GM18861 (cell line): ENCODE measurements at regions not wholly inside any gene's neighbourhood (a gene's known extent, or its start where the extent isn't known, plus 50 kb on each side); places are given as distances from the start of the nearest gene placed in this dataset.
"Not testable (repeated sequence)": the region's sequence is repeated elsewhere in the genome, so short reads cannot be mapped to it uniquely, and the experiment has no call there.

Experiments used
- ATAC-seq: cut with Tn5 transposase; IDR thresholded peaks from one replicate; pipeline ENCODE4 v1.9.1; 2021; ENCODE audit not compliant: unreplicated experiment

DNA sequence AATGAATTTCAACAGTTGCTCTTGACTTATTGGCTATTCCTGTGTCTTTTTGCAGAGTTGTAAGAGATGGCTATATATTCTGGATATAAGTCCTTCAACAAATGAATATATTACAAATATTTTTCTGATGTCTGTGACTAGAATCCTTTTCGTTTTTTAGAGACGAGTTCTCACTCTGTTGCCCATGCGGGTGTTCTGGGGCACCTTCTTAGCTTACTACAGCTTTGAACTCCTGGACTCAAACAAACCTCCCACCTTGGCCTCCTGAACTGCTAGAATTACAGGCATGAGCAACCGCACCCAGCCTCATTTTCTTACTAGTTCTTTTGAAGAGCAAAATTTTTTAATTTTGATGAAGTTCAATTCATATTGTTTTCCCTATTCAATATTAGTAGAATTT lies 287.8 kb downstream of the LIG4 start:
- no peak for ATAC-seq

- not testable (repeated sequence) for ATAC-seq
These were observed 288.8 kb downstream of the LIG4 start for GRCh38 chr13:107926515-107926914.

DNA sequence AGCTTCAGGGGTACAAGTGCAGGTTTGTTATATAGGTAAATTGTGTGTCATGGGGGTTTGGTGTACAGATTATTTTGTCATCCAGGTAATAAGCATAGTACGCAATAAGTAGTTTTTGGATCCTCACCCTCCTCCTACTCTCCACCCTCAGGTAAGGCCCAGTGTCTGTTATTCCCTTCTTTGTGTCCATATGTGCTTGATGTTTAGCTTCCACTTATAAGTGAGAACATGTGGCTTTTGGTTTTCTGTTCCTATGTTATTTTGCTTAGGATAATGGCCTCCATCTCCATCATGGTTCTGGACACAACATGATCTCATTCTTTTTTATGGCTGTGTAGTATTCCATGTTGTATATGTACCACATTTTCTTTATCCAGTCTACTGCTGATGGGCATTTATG lies 298.4 kb downstream of the LIG4 start:
- not testable (repeated sequence) for ATAC-seq

GRCh38 chr13:107912745-107913144 lies 302.6 kb downstream of the LIG4 start:
- no peak for ATAC-seq

GRCh38 chr13:107907065-107907805 lies 308.1 kb downstream of the LIG4 start:
- ATAC-seq = no peak

DNA sequence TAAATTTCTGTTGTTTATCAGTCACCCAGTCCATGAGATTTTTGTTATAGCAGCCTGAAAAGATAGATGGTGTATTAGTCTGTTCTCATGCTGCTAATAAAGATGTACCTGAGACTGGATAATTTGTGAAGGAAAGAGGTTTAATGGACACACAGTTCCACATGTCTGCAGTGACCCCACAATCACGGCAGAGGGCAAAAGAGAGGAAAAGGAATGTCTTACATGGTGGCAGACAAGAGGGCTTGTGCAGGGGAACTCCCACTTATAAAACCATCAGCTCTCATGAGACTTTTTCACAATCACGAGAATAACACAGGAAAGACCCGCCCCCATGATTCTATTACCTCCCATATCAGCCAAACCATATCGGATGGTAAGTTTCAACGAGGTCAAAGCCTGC lies 309.2 kb downstream of the LIG4 start:
- ATAC-seq = no peak

- no peak for ATAC-seq
These were observed 313.3 kb downstream of the LIG4 start for GRCh38 chr13:107901996-107902562.

GRCh38 chr13:107901230-107901629 lies 314.1 kb downstream of the LIG4 start:
- no peak for ATAC-seq

DNA sequence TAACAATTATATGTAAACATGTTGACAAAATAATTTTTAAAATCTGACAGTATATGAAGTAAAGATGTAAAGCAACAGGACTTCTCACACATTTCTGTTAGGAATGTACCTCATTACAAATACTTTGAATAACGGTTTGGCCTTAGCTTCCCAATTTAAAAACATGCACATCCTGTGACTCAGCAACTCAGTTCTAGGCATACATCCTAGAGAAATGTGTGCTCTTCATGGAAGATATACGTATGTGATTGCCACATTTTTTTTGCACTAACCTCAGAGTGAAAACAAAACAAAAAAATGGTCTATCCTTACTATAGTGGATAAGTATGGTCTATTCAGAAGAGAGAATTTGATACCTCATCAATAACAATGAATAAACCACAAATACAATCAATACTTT lies 314.6 kb downstream of the LIG4 start:
- no peak for ATAC-seq

DNA sequence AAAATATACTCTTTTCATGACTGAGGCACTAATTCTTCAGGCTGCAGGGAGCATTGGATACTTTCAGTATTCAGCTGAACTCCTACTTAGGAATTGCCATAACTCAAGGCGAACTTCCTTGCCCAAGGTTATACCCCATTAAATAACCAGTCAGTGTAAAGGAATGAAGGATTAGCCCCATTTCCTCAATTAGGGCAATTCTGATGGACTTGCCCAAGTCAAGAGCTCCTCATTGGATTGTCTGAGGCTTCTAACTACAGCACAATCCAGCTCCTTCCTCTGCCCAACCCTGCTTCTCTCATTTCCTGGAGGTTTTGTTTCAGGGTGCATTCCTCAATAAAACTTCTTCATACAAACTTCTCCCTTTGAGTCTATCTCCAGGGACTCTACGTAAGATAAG lies 329.2 kb downstream of the LIG4 start:
- no peak for ATAC-seq

GRCh38 chr13:107884564-107884963 lies 330.8 kb downstream of the LIG4 start:
- ATAC-seq = no peak

DNA sequence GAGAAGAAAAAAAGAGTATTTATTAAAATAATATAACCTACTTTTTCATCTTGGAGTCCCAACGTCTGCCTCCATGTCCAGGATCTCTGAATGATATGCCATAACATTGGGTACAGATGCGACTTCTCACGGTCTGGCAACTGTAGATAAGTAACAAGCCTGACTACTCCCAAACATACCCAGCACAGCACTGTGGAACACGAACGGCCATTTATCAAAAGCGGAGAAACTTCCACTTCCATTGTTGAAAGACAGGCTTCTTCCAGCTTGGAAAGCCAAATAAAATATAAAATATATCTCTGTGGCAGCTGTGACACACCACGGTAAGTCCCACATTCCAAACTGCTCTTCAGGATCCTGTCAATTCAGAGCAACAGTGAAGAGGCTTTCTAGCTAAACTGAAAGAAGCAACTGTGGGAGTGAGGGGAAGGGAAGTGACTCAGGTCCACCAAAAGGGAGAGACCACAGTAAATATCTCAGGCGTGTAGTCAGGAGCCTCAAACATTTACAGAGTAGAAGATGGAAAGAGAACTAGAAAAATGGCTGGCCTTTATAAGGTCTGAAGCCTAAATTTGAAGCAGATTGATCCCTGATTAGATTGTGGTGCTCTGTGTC lies 331.7 kb downstream of the LIG4 start:
- no peak for ATAC-seq

DNA sequence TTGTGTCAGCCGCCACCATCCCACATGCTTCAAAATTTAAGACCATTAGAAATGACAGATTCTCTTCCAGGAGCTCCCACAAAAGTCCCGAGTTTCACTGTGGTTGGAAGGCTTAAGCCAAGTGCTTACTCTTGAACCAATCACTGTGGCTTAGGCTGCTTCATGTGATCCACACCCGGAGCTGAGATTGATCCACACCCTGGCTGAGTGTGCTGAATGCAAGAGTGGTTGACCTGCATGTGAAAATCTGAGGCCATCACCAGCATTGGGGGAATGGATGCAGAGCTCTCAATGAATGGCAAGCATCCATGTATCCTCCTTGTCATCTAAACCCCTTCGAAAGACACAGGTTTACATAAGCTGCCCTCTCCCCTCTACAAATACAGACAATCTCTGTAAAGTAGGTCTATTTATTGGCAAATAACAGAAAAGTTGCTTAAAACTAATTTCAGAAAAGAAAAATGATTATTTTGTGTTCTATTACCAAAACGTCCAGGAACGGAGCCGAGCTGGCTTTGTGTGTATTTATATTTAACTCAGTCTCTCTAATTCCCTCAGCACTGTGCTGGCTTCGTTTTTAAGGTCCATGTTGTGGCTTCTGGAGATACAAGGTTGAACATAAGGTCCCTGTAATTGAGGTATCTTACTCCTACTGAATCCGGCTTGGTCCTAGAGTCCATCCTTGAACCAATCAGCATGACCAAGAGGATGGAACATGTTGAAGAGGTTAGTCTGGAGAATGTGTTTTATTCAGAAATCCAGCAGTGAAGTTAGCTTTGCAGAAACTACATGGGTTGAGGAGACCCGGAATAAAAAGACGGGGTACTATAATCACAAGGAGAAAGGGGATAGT lies 332.4 kb downstream of the LIG4 start:
- no peak for ATAC-seq

DNA sequence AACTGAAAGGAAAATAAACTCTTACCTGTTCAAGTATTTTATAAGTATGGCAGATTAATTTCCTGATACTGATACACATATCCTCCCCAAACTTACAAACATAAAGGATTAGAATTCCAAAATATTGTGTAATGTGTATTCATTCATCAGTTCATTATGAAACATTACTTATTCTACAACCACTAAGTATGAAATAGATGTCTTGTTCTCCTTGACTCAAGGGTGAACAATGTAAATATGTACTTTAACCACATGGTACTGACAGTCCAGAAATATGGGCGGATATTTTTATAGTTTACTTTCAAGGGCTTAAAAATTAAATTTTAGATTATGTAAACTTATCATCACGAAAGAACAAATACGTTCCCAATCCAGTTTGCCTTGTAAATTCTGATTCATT lies 334.0 kb downstream of the LIG4 start:
- ATAC-seq = no peak

GRCh38 chr13:107874456-107874855 lies 340.9 kb downstream of the LIG4 start:
- ATAC-seq = no peak

DNA sequence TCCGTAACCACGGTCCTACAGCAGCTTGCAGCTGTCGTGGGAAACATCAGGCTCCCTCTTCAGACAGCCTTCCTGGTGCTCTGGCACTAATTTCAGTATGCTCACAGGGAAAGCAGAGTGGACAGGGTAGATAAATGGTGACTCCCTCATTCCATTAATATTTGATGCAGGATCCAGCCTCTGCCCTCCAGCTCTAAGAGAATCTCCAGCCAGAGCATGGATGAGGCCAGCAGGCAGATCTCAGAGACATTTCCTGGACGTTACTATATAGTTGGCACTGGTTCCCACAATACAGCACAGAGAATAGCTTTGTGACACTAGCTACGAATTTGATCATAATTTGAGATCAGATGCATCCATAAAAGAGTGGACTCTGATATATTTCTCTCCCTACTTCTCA lies 341.4 kb downstream of the LIG4 start:
- no peak for ATAC-seq

DNA sequence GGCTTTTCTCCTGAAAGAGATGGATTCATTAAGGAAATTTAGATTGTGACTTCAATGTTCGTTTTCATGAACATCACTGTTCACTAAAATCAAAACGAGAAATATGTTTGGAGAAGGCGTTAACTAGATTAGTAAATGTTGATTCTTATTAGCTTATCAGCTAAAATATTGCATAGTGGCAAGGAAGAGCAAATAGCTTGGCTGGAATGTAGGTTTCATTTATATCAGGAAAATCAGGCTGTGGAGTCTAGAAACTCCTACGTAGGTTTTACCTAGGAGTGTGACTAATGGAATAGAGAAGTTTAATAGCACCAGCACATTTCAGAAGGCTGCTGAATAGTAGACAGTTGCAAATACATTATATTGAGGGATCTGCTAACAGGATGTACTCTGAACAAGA lies 344.9 kb downstream of the LIG4 start:
- ATAC-seq = no peak

DNA sequence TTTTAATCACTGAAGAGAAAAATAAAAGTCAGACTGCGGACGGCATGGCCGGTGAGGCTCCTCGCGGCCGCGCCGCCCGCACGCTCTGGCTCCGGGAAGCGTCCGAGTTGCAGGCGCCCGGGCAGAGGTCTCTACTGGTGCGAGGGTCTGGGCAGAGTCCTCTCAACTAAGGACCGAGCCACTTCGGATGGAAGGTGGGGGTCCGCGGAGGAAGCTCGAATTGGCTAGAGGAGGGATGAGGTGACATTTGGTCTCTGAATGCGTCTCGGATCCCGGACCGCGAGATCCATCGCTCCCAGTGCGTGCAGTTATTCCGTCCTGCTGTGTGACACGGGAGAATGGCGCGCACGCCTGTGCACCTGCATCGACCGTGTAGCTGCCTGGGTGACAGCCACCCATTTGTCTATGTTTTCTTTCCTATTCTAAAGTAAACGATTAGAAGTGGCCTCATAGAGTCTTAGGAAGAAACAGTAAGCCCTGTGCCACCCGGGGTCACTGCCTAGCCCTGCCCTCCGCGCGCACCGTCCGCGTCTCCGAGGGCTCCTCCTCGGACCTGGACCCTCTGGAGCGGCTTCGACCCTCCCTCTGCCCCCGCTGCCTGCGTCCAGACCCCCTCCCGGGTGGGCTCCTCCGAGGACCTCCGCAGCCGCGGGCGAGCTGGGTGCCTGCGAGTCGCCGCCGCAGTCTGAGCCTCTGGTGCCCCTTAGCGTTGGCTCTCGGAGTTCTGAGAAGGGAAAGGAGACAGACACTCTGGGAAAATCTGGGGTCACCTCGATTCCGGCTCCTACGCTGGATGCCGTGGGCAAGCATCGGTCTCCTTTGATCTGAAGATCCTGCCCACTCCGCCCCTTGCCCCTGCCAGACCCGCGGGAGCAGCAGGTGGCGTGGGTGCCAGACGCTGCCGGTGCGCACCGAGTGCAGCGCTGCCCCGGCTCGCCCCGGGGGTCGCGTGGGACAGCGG lies 347.4 kb downstream of the LIG4 start:
- ATAC-seq = no peak

DNA sequence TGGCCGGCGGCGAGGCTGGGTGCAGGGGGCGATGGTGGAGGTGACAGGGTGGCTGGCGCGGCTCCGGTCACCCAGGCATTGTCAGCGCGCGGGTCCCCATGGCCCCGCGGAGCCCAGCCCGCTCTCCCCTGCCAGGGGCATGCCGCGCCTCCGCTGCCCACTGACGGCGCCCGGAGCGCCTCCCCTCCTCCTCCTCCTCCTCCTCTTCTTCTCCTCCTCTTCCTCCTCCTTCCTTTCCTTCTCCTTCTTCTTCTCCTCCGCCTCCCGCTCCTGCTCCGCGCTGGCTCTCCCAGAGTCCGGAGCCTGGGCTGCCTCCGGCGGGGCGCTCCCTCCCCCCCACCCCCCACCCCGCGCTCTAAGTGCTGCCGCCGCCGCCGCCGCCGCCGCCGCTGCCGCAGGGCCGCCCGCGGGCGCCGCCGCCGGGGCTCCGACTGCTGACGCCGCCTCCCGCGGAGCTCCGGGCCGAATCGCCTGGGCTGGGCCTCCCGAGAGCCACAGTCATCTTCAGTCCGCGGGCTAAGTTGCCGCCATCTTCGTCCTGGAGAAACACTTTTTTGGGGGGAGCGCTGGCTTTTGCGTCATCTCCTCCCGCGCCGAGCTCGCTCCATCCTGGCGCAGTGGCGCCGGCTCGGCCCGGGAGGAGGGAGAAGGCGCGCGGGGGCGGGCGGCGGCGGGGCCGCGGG lies 348.3 kb downstream of the LIG4 start:
- ATAC-seq = no peak
